SIG-M5 (cell line): ENCODE measurements at regions not wholly inside any gene's neighbourhood (a gene's known extent, or its start where the extent isn't known, plus 50 kb on each side); places are given as distances from the start of the nearest gene placed in this dataset.
"Not testable (repeated sequence)": the region's sequence is repeated elsewhere in the genome, so short reads cannot be mapped to it uniquely, and the experiment has no call there.

Experiments
- DNase-seq: peaks from one replicate; lab custom pipeline; 2025; lab: John Stamatoyannopoulos, UW

- no peak for DNase-seq
Observed at GRCh38 chr14:98913967-98914650, 357.9 kb downstream of the BCL11B start.

GRCh38 chr14:98914942-98915341 lies 357.1 kb downstream of the BCL11B start:
- no peak for DNase-seq

- no peak for DNase-seq
Observed at GRCh38 chr14:98915625-98916024, 356.4 kb downstream of the BCL11B start.

- DNase-seq, result no peak
Observed at GRCh38 chr14:98916036-98916435, 356.0 kb downstream of the BCL11B start.

- no peak for DNase-seq
Observed at GRCh38 chr14:98916476-98916875, 355.5 kb downstream of the BCL11B start.

- DNase-seq, result no peak
Observed at GRCh38 chr14:98919434-98919833, 352.6 kb downstream of the BCL11B start.

GRCh38 chr14:98921306-98921705 lies 350.7 kb downstream of the BCL11B start:
- not testable (repeated sequence) for DNase-seq

- no peak for DNase-seq
Observed at GRCh38 chr14:98923596-98923995, 348.4 kb downstream of the BCL11B start.

- no peak for DNase-seq
Observed at GRCh38 chr14:98924046-98924445, 348.0 kb downstream of the BCL11B start.

- no peak for DNase-seq
Observed at GRCh38 chr14:98925354-98926040, 346.5 kb downstream of the BCL11B start.

- DNase-seq, result no peak
Observed at GRCh38 chr14:98926146-98926545, 345.9 kb downstream of the BCL11B start.

- no peak for DNase-seq
Observed at GRCh38 chr14:98926801-98927200, 345.2 kb downstream of the BCL11B start.

- DNase-seq, result no peak
Observed at GRCh38 chr14:98927986-98928385, 344.0 kb downstream of the BCL11B start.

GRCh38 chr14:98928418-98928817 lies 343.6 kb downstream of the BCL11B start:
- no peak for DNase-seq

GRCh38 chr14:98931126-98931525 lies 340.9 kb downstream of the BCL11B start:
- no peak for DNase-seq

GRCh38 chr14:98931911-98932310 lies 340.1 kb downstream of the BCL11B start:
- DNase-seq, result no peak

- no peak for DNase-seq
Observed at GRCh38 chr14:98932431-98933325, 339.3 kb downstream of the BCL11B start.

- not testable (repeated sequence) for DNase-seq
Observed at GRCh38 chr14:98934569-98934968, 337.4 kb downstream of the BCL11B start.

- no peak for DNase-seq
Observed at GRCh38 chr14:98935921-98936320, 336.1 kb downstream of the BCL11B start.

- no peak for DNase-seq
Observed at GRCh38 chr14:98937021-98937420, 335.0 kb downstream of the BCL11B start.

- DNase-seq, result no peak
Observed at GRCh38 chr14:98937712-98938505, 334.1 kb downstream of the BCL11B start.
